ENCODE measurements at regions not wholly inside any gene's neighbourhood (a gene's known extent, or its start where the extent isn't known, plus 50 kb on each side); places are given as distances from the start of the nearest gene placed in this dataset.
"Not testable (repeated sequence)": the region's sequence is repeated elsewhere in the genome, so short reads cannot be mapped to it uniquely, and the experiment has no call there.

GRCh38 chr20:43363506-43363905 lies 94.2 kb upstream of the SRSF6 start:
- DNase-seq = no peak

GRCh38 chr20:43361526-43361925 lies 96.2 kb upstream of the SRSF6 start:
- no peak for DNase-seq

- no peak for DNase-seq
Observed at GRCh38 chr20:43360016-43360415, 97.7 kb upstream of the SRSF6 start.

- no peak for DNase-seq
Observed at GRCh38 chr20:43358811-43359210, 98.9 kb upstream of the SRSF6 start.

DNA sequence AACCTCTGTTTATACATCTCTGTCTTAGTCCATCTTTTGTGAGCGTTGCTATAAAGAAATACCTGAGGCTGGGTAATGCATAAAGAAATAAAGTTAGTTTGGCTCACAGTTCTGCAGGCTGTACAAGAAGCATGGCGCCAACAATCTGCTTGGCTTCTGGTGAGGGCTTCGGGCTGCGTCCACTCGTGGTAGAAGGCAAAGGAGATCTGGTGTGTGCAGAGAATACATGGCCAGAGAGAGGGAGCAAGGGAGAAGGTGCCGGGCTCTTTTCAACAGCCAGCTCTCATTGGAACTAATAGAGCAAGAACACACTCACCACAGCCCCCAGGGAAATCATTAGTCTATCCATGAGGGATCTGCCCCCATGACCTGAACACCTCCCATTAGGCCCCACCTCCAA lies 100.3 kb upstream of the SRSF6 start:
- no peak for DNase-seq

- DNase-seq = no peak
Observed at GRCh38 chr20:43355610-43356009, 102.1 kb upstream of the SRSF6 start.

DNA sequence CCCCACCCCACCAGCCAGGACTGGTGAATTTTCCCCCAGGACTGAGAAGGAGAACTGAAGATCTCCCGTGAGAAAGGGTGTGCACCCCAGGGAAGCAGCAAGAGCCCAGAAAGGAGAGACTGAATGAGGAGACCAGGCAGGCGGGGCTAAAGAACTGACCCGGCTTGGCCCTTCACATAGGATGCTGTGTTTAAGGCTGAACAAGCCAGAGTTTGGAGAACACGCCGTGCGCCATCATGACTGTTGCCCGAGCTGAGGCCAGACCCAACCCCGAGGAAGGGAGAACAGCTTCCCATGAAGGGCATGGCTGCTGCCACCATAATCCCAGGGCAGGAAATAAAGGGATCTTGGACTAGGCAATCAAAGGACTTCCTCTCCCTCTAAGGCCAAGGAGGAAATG lies 104.7 kb upstream of the SRSF6 start:
- DNase-seq = no peak

DNA sequence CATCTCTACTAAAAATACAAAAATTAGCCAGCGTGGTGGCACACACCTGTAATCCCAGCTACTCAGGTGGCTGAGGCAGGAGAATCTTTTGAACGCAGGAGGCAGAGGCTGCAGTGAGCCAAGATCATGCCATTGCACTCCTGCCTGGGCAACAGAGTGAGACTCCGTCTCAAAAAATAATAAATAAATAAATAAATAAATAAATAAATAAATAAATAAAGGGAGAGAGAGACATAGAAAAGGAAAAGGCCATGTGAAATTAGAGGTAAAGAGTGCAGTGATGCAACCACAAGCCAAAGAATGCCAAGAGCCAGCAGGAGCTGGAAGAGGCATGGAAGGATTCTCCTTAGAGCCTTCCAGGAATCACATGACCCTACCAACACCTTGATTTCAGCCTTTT lies 107.0 kb upstream of the SRSF6 start:
- DNase-seq = not testable (repeated sequence)

- DNase-seq = no peak
Observed at GRCh38 chr20:43349841-43350240, 107.9 kb upstream of the SRSF6 start.

- DNase-seq = not testable (repeated sequence)
Observed at GRCh38 chr20:43347839-43348238, 109.9 kb upstream of the SRSF6 start.

DNA sequence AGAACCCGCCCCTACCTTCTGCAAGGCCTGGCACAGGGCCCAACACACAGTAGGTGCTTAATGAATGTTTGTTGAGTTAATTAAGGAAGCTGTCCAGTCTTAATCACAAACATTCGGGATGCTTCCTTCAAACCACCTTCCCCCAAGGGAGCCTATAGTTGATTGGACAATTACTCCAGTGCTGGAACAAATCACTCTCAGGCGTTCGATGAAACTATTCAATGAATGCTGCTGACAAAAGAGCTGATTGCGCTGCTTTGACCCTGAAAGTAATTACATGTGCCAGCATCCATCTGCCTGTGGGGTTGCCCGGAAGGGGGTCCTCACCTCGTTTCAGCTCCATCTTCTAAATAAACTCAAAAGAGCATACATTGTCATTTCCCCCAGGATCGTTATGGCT lies 112.0 kb upstream of the SRSF6 start:
- DNase-seq = no peak

- DNase-seq = no peak
Observed at GRCh38 chr20:43341511-43341910, 116.2 kb upstream of the SRSF6 start.

- DNase-seq = no peak
Observed at GRCh38 chr20:43337036-43337435, 120.7 kb upstream of the SRSF6 start.

DNA sequence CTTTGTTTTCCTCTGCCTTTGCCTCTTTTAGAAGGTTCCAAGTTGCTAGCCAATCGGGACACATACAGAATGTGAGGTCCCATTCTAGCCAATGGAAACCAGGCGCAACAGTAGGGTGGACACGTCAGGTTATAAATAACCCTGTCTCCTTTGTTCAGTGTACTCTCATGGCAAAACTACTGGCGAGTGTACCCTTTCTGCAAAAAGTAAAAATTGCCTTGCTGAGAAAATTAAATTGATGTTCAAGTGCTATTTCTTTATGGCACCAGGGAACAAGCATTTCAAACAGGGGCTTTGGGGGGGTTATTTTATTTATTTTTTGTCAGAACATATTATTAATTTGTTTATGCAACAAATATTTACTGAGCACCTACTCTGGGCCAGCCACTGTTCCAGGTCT lies 123.6 kb upstream of the SRSF6 start:
- no peak for DNase-seq

- DNase-seq = no peak
Observed at GRCh38 chr20:43331906-43332305, 125.8 kb upstream of the SRSF6 start.

- DNase-seq = no peak
Observed at GRCh38 chr20:43328697-43329096, 129.0 kb upstream of the SRSF6 start.

DNA sequence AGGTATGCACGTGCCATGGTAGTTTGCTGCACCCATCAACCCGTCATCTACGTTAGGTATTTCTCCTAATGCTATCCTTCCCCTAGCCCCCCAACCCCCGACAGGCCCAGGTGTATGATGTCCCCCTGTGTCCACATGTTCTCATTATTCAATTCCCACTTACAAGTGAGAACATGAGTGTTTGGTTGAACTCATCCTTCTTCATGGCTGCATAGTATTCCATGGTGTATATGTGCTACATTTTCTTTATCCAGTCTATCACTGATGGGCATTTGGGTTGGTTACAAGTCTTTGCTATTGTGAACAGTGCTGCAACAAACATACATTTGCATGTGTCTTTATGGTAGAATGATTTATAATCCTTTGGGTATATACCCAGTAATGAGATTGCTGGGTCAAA lies 130.5 kb upstream of the SRSF6 start:
- DNase-seq = not testable (repeated sequence)

GRCh38 chr20:43325926-43326325 lies 131.8 kb upstream of the SRSF6 start:
- DNase-seq = no peak

DNA sequence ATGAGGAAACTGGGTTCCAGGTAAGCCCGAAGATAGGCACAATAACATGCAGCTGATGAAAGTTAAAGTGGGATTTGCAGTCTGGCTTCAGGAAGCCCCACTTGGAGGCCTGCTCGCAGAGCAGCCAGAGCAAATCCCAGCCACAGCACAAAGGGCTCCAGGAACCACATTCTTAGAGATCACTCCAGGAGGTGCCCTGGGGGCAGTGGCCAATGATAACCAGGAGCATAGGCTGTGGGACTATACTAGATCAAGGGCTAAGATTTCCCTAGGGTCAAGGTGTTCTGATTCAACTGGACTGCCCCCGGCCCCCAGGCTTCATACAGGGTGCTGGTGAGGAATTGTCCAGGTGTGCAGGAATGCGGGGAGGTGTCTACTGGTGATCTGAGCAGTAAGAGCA lies 133.9 kb upstream of the PTPRT start:
- DNase-seq = no peak

GRCh38 chr20:43322851-43323250 lies 133.1 kb upstream of the PTPRT start:
- no peak for DNase-seq

- DNase-seq = no peak
Observed at GRCh38 chr20:43320536-43320935, 130.8 kb upstream of the PTPRT start.

DNA sequence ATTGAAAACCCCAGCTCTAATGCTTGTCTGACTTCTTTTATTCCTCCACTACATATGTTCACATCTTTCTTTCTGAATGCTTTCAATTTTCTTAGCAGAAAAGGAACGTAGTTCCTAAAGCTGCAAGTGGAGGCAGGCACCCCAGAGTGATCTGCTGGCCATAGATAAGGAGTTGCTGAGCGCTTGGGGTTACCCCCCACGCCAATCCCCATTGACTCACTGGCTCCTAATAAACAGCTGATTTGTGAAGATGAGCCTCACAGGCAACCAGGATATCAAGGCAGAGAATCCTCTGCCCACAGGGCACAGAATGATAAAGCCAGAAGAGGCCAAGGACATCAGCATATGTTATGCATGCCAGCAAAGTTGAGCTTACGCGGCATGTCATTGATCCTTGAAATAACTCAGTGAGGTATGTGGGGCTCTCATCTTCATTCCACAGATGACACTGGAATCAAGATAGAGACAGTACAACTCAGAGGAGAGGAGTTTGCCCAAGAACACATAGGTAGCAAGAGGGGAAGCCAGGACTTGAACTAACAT lies 129.1 kb upstream of the PTPRT start:
- DNase-seq = no peak

- no peak for DNase-seq
Observed at GRCh38 chr20:43316271-43316670, 126.6 kb upstream of the PTPRT start.

DNA sequence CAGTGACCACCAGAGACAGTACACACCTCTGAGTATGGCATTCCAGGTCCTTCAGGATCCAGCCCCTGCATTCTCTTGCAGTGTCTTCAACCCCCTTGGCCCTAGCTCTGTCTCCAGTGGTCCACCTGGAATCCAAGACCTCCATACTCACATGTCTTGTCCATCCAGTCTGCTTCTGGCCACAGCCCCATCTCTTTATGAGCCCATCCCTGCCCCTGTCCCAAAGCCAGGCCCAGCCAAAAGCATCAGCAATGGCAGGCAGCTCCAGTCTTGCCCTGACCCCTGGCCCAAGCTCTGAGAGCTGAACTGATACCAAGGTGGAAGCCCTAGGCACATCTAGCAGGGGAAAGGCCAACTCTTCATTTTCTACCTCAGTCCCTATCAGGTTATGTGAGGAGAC lies 119.6 kb upstream of the PTPRT start:
- no peak for DNase-seq

DNA sequence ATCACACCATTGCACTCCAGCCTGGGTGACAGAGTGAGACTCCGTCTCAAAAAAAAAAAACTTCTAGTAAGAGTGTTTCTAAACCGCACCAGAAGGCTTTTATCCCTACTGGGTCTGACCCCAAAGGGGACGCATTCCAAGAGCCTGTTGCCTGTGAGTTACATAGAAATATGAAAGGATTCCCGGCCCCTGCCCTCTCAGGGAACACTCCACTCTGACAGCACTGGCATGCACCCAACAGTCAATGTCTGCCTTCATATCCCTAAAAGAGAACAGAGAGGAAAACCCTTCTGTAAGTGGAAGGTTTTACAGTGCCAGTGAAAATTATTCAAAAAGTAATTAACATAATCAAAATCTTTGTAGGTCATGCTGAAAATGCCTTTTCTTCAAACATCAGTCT lies 117.1 kb upstream of the PTPRT start:
- DNase-seq = no peak

DNA sequence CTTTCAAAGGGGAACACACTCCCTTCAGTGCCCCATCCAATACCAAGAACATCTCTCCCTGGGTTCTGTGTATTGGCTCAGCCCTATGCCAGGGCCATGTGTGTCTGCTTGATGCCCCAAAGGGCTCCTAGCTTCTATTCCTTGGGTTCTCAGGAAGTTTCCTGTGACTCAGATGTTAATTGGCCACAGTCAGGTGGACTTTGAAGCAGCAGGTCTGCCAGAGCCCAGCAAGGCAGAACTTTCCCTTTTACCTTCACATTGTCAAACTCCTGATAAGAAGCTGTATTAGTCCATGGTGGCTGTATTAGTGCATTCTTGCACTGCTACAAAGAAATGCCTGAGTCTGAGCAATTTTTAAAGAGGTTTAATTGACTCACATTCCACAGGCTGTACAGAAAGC lies 116.0 kb upstream of the PTPRT start:
- DNase-seq = no peak

Data from MV-4-11 (cell line).